ENCODE measurements at regions not wholly inside any gene's neighbourhood (a gene's known extent, or its start where the extent isn't known, plus 50 kb on each side); places are given as distances from the start of the nearest gene placed in this dataset.

- TF ChIP-seq EZH2phosphoT487 (IDR thresholded peaks at IDR 0.05; ENCODE audit: insufficient read depth, low read depth) (no peak), EZH2 (IDR thresholded peaks at IDR 0.05; ENCODE audit: insufficient read depth, poor library complexity, severe bottlenecking) (no peak)
These were observed 200.8 kb downstream of the HIPK3 start for GRCh38 chr11:33457948-33458347.

Measured in GM23248 (cell line).